Osteocyte (in vitro differentiated cells): ENCODE measurements at regions not wholly inside any gene's neighbourhood (a gene's known extent, or its start where the extent isn't known, plus 50 kb on each side); places are given as distances from the start of the nearest gene placed in this dataset.

Experiments used
- DNase-seq: peaks from one replicate; pipeline ENCODE4 v3.0.0; 2021; ENCODE audit warnings: mixed read lengths; ENCODE audit not compliant: unreplicated experiment; ENCODE audit errors: extremely low spot score
- H3K27ac Mint-ChIP-seq: one replicate; pipeline ENCODE4 v1.8.0; 2021; ENCODE audit warnings: mild to moderate bottlenecking, mixed read lengths; ENCODE audit not compliant: unreplicated experiment
- H3K27me3 Mint-ChIP-seq: one replicate; pipeline ENCODE4 v1.8.0; 2021; ENCODE audit warnings: mixed read lengths; ENCODE audit not compliant: unreplicated experiment
- H3K36me3 Mint-ChIP-seq: one replicate; pipeline ENCODE4 v1.8.0; 2021; ENCODE audit warnings: mixed read lengths; ENCODE audit not compliant: unreplicated experiment
- H3K4me1 Mint-ChIP-seq: one replicate; pipeline ENCODE4 v1.8.0; 2021; ENCODE audit warnings: mixed read lengths; ENCODE audit not compliant: unreplicated experiment
- H3K4me3 Mint-ChIP-seq: one replicate; pipeline ENCODE4 v1.8.0; 2021; ENCODE audit warnings: mild to moderate bottlenecking, moderate library complexity, mixed read lengths; ENCODE audit not compliant: unreplicated experiment
- H3K9me3 Mint-ChIP-seq: one replicate; pipeline ENCODE4 v1.8.0; 2021; ENCODE audit warnings: mixed read lengths; ENCODE audit not compliant: unreplicated experiment
- CTCF ChIP-seq: fragments of 200-600 bp; sonication (generic); IDR thresholded peaks from 2 replicates; pipeline ENCODE4 v1.5.0; 2021; ENCODE audit warnings: antibody characterized with exemption, mild to moderate bottlenecking, moderate library complexity

- H3K27ac Mint-ChIP-seq: no peak overlapping the region
- no peaks in the 10 kb centered on the region for H3K27me3 Mint-ChIP-seq
- no peaks in the 10 kb centered on the region for H3K9me3 Mint-ChIP-seq
- DNase-seq: no peak
- no peaks in the 10 kb centered on the region for H3K36me3 Mint-ChIP-seq
- H3K4me3 Mint-ChIP-seq: no peak overlapping the region
- H3K4me1 Mint-ChIP-seq: no peaks in the 10 kb centered on the region
- no peak for TF ChIP-seq CTCF
Measured at GRCh38 chr2:204480676-204481075, 64.6 kb upstream of the PARD3B start.

GRCh38 chr2:204483608-204484081, 61.6 kb upstream of the PARD3B start:
- TF ChIP-seq CTCF: no peak
- Mint-ChIP-seq H3K4me1 (peaks cover 21% of the 10 kb centered on the region), H3K4me3 (no peak overlapping the region), H3K27me3 (no peaks in the 10 kb centered on the region), H3K36me3 (no peaks in the 10 kb centered on the region), H3K9me3 (no peaks in the 10 kb centered on the region), H3K27ac (no peak overlapping the region)
- no peak for DNase-seq

- Mint-ChIP-seq H3K9me3 (no peaks in the 10 kb centered on the region), H3K27me3 (no peaks in the 10 kb centered on the region), H3K27ac (peak overlapping the region; percentile 88), H3K4me3 (no peak overlapping the region), H3K36me3 (no peaks in the 10 kb centered on the region), H3K4me1 (peaks cover 22% of the 10 kb centered on the region)
- TF ChIP-seq CTCF: no peak
- no peak for DNase-seq
Measured at GRCh38 chr2:204486321-204486720, 59.0 kb upstream of the PARD3B start.

- no peaks in the 10 kb centered on the region for H3K9me3 Mint-ChIP-seq
- no peak for DNase-seq
Measured at GRCh38 chr2:204486805-204487204, 58.5 kb upstream of the PARD3B start.

More at GRCh38 chr2:204486805-204487204, 58.5 kb upstream of the PARD3B start:
- peaks cover 26% of the 10 kb centered on the region for H3K4me1 Mint-ChIP-seq
- H3K36me3 Mint-ChIP-seq: no peaks in the 10 kb centered on the region
- no peak overlapping the region for H3K4me3 Mint-ChIP-seq
- H3K27ac Mint-ChIP-seq: peak overlapping the region; percentile 88
- no peak for TF ChIP-seq CTCF
- no peaks in the 10 kb centered on the region for H3K27me3 Mint-ChIP-seq
